CD4-positive, alpha-beta T cell (primary cell): ENCODE measurements at regions not wholly inside any gene's neighbourhood (a gene's known extent, or its start where the extent isn't known, plus 50 kb on each side); places are given as distances from the start of the nearest gene placed in this dataset.

Experiments used
- ATAC-seq: fragments of 200-7000 bp; cut with Tn5 transposase; one replicate; pipeline ENCODE4 v1.10.0; 2022; ENCODE audit warnings: mild to moderate bottlenecking; ENCODE audit not compliant: poor library complexity
- CTCF ChIA-PET: fragments of 350-600 bp; sonication (Branson Sonifier 250); formaldehyde crosslinking; loops from one replicate; lab custom pipeline; 2021; ENCODE audit warnings: antibody characterized with exemption, inconsistent platforms; lab: Charles Lee
- POLR2A ChIA-PET: fragments of 350-600 bp; sonication (Branson Sonifier 250); formaldehyde crosslinking; loops from one replicate; lab custom pipeline; 2021; ENCODE audit warnings: antibody characterized with exemption, inconsistent platforms; lab: Charles Lee
- DNase-seq, 14 experiments: peaks; one replicate each; pipeline ENCODE4 v3.0.0-alpha.2; 2013 to 2020; ENCODE audit warnings: mixed read lengths in 2 of 14
- H3K27ac ChIP-seq, 2 donors: one replicate each; pipeline versions ENCODE4 v1.5.1 to v1.7.0; 2013; ENCODE audit warnings: low read length in 2 of 2, low read depth in 1 of 2, mild to moderate bottlenecking in 1 of 2
- H3K27me3 ChIP-seq, 2 experiments: 1 replicate in 1 of 2; 2 replicates in 1 of 2; pipeline versions ENCODE4 v1.6.1 to v1.7.0; 2013; ENCODE audit warnings: low read length in 2 of 2, control low read depth in 1 of 2, mild to moderate bottlenecking in 1 of 2, moderate library complexity in 1 of 2; ENCODE audit not compliant: insufficient read depth in 2 of 2, control insufficient read depth in 1 of 2
- H3K36me3 ChIP-seq: one replicate; pipeline ENCODE4 v1.6.1; 2013; ENCODE audit warnings: low read length, control low read depth; ENCODE audit not compliant: insufficient read depth
- H3K4me1 ChIP-seq: one replicate; pipeline ENCODE4 v1.6.1; 2013; ENCODE audit warnings: low read length, control low read depth; ENCODE audit not compliant: insufficient read depth
- H3K4me3 ChIP-seq: one replicate; pipeline ENCODE4 v1.5.1; 2013; ENCODE audit warnings: mild to moderate bottlenecking, low read length, moderate library complexity
- H3K9me3 ChIP-seq, 2 experiments: 1 replicate in 1 of 2; 2 replicates in 1 of 2; pipeline versions ENCODE4 v1.6.1 to v1.7.0; 2013; ENCODE audit warnings: low read length in 2 of 2, mild to moderate bottlenecking in 2 of 2, control low read depth in 1 of 2, moderate library complexity in 1 of 2; ENCODE audit not compliant: control insufficient read depth in 1 of 2, insufficient read depth in 1 of 2
- H3K27ac Mint-ChIP-seq: one replicate; pipeline ENCODE4 v1.8.0; 2020; ENCODE audit warnings: mixed read lengths
- H3K27me3 Mint-ChIP-seq: one replicate; pipeline ENCODE4 v1.8.0; 2021; ENCODE audit warnings: mixed read lengths
- H3K36me3 Mint-ChIP-seq: one replicate; pipeline ENCODE4 v1.8.0; 2021; ENCODE audit warnings: low read depth, mixed read lengths
- H3K4me1 Mint-ChIP-seq: one replicate; pipeline ENCODE4 v1.8.0; 2021; ENCODE audit warnings: low read depth, mixed read lengths
- H3K4me3 Mint-ChIP-seq: one replicate; pipeline ENCODE4 v1.8.0; 2020; ENCODE audit warnings: mild to moderate bottlenecking, mixed read lengths
- H3K9me3 Mint-ChIP-seq: one replicate; pipeline ENCODE4 v1.8.0; 2020; ENCODE audit warnings: mixed read lengths
- CTCF ChIP-seq: fragments of 200-600 bp; IDR thresholded peaks from one replicate; pipeline ENCODE4 v1.8.0; 2022; ENCODE audit warnings: antibody characterized with exemption, mild to moderate bottlenecking
- intact Hi-C, 2 experiments: fragments of 100-400 bp; cut with DNase I in 1 of 2; cut with micrococcal nuclease in 1 of 2; formaldehyde crosslinking; loops; one replicate each; pipeline versions ENCODE4 v1.15.1 to v1.9.0; 2023 to 2025; cut with DNase I, micrococcal nuclease

- no peak overlapping the region for H3K4me3 Mint-ChIP-seq
- DNase-seq = no peak
- intact Hi-C loops = no loop called here
These were observed 287.8 kb upstream of the DAB2 start for GRCh38 chr5:39712316-39713249.

GRCh38 chr5:39711821-39712220 is 287.0 kb upstream of the DAB2 start:
- Mint-ChIP-seq H3K4me3 (no peak overlapping the region), H3K27ac (no peak overlapping the region), H3K4me1 (no peaks in the 10 kb centered on the region), H3K36me3 (no peaks in the 10 kb centered on the region), H3K9me3 (no peaks in the 10 kb centered on the region), H3K27me3 (peaks cover 20% of the 10 kb centered on the region)
- CTCF ChIA-PET = interaction anchor here (1.0 kb wide), 1 partner anchor 9 kb away, joined by 3 read pairs; no protein-coding TSS in a partner anchor
- no peaks in the 10 kb centered on the region for H3K36me3 ChIP-seq
- no peak for TF ChIP-seq CTCF
- POLR2A ChIA-PET = no interaction called here
- no peaks in the 10 kb centered on the region for H3K4me1 ChIP-seq
- H3K9me3 ChIP-seq = no peaks in the 10 kb centered on the region
- no peak overlapping the region for H3K27ac ChIP-seq
- intact Hi-C loops = no loop called here
- peaks cover 4 to 5% of the 10 kb centered on the region in 2 experiments for H3K27me3 ChIP-seq
- H3K4me3 ChIP-seq = no peak overlapping the region
- DNase-seq (no peak), ATAC-seq (no peak)

More at GRCh38 chr5:39712316-39713249, 287.8 kb upstream of the DAB2 start:
- no peaks in the 10 kb centered on the region for H3K4me1 Mint-ChIP-seq
- Histone ChIP-seq H3K27me3 (peaks cover 4 to 5% of the 10 kb centered on the region in 2 experiments), H3K9me3 (no peaks in the 10 kb centered on the region), H3K36me3 (no peaks in the 10 kb centered on the region), H3K4me3 (no peak overlapping the region), H3K4me1 (no peaks in the 10 kb centered on the region), H3K27ac (no peak overlapping the region)
- no peak for ATAC-seq
- ChIA-PET CTCF (no interaction called here), POLR2A (no interaction called here)
- no peaks in the 10 kb centered on the region for H3K9me3 Mint-ChIP-seq
- H3K27me3 Mint-ChIP-seq = peaks cover 15% of the 10 kb centered on the region
- H3K36me3 Mint-ChIP-seq = no peaks in the 10 kb centered on the region
- no peak for TF ChIP-seq CTCF
- H3K27ac Mint-ChIP-seq = no peak overlapping the region

- no peak for DNase-seq
- ATAC-seq = no peak
- H3K4me3 Mint-ChIP-seq = no peak overlapping the region
- no peak overlapping the region for H3K27ac ChIP-seq
- no peaks in the 10 kb centered on the region for H3K4me1 ChIP-seq
- peaks cover 35% of the 10 kb centered on the region for H3K27me3 Mint-ChIP-seq
- ChIA-PET CTCF (no interaction called here), POLR2A (no interaction called here)
- intact Hi-C loops = no loop called here
- H3K36me3 ChIP-seq = no peaks in the 10 kb centered on the region
- H3K9me3 Mint-ChIP-seq = no peaks in the 10 kb centered on the region
- H3K9me3 ChIP-seq = no peaks in the 10 kb centered on the region
- no peak overlapping the region for H3K27ac Mint-ChIP-seq
- H3K27me3 ChIP-seq = peaks cover 5 to 8% of the 10 kb centered on the region in 2 experiments
- no peak for TF ChIP-seq CTCF
- no peak overlapping the region for H3K4me3 ChIP-seq
- H3K4me1 Mint-ChIP-seq = no peaks in the 10 kb centered on the region
- H3K36me3 Mint-ChIP-seq = no peaks in the 10 kb centered on the region
These were observed 284.3 kb upstream of the DAB2 start for GRCh38 chr5:39709032-39709431.
